GM12865 (cell line): ENCODE measurements at regions not wholly inside any gene's neighbourhood (a gene's known extent, or its start where the extent isn't known, plus 50 kb on each side); places are given as distances from the start of the nearest gene placed in this dataset.
A peak's percentile ranks its signal among the peaks of the same experiment; 100 is the strongest.
"Not testable (repeated sequence)": the region's sequence is repeated elsewhere in the genome, so short reads cannot be mapped to it uniquely, and the experiment has no call there.

Experiments used
- DNase-seq: peaks from one replicate; pipeline ENCODE4 v3.0.0; 2010; ENCODE audit warnings: low read depth
- H3K4me3 ChIP-seq: 2 replicates; pipeline ENCODE4 v1.5.1; 2011; ENCODE audit warnings: mild to moderate bottlenecking, low read depth, low read length, control low read depth
- TF ChIP-seq, protein P1 (sequence below): IDR thresholded peaks from 2 replicates; pipeline ENCODE4 v1.5.1; 2011; ENCODE audit warnings: low read length, control low read depth, low read depth, inconsistent platforms; ENCODE audit not compliant: insufficient read depth; ENCODE audit errors: missing control alignments

DNA sequence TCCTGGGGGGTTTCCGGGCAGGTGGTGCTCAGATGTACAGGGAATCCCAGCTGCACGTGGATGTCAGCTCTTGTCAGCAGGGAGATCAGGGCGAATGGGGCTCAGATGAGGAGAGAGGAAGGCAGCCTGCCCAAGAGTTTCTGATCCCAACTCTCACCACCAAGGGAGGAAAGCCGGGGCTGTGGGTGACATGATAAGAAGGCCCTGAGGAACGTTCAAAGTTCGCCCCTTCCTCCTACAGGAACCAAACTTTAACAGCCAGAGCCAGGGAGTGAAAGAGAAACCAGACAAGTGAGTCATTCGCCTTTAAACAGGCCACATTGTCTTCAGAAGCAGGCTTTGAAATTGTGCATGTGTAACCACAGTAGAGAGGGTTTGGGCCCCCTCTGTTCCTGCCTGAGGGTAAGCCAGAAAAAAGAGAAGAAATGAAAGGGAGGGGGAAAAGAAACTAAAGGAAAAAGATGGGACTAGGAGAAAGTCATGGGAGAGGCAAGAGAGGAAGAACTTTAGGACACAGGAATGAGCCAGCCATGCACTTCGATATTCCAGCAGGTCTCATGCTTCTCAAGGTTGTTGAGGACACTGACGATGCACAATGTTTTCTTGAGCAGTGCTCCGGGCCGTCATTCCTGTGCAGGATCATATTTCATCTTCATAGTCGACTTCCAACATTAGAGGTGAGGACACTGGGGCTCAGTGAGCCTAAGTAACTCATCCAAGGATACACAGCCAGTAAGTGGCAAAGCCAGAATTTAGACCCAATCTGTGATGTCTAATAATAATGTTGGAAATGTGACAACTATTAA, 691.4 kb upstream of the TBX3 start:
- TF ChIP-seq, protein P1, sequence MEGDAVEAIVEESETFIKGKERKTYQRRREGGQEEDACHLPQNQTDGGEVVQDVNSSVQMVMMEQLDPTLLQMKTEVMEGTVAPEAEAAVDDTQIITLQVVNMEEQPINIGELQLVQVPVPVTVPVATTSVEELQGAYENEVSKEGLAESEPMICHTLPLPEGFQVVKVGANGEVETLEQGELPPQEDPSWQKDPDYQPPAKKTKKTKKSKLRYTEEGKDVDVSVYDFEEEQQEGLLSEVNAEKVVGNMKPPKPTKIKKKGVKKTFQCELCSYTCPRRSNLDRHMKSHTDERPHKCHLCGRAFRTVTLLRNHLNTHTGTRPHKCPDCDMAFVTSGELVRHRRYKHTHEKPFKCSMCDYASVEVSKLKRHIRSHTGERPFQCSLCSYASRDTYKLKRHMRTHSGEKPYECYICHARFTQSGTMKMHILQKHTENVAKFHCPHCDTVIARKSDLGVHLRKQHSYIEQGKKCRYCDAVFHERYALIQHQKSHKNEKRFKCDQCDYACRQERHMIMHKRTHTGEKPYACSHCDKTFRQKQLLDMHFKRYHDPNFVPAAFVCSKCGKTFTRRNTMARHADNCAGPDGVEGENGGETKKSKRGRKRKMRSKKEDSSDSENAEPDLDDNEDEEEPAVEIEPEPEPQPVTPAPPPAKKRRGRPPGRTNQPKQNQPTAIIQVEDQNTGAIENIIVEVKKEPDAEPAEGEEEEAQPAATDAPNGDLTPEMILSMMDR: no peak

DNA sequence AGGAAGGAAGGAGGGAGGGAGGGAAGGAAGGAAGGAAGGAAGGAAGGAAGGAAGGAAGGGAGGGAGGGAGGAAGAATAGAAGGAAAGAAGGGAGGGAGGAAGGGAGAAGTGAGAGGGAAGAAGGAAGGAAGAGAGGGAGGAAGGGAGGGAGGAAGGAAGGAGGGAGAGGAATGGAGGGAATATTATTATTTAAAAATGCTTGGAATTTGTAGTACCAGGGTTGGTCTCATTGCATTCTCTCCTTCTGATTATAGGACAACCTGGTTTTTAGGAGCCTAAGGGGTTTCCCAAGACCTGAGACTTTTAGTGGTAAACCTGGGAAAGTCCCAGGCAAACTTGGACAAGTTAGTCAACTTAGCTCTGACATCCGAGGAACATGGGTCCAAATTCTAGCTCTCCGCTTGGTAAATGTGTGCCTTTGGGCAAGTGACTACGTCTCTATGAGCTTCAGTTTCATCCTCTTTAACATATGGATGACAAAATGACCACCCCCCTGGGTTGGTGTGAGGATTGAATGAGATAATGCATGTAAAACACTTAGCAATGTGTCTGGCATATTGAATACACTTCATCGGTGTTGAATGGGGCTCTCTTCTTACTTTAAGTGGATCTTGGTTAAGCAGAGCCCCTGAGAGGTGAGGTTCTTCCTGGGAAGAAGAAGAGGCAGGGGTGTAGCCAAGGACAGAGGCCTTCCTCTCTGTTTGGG, 690.7 kb upstream of the TBX3 start:
- TF ChIP-seq, protein P1: no peak
- peak; percentile 62 for DNase-seq
- peak overlapping the region; percentile 24; the same call in 1 of the 2 replicates for H3K4me3 ChIP-seq

More for the DNA sequence above, 691.4 kb upstream of the TBX3 start:
- peak overlapping the region; percentile 24 for H3K4me3 ChIP-seq
- DNase-seq: peak; percentile 88

DNA sequence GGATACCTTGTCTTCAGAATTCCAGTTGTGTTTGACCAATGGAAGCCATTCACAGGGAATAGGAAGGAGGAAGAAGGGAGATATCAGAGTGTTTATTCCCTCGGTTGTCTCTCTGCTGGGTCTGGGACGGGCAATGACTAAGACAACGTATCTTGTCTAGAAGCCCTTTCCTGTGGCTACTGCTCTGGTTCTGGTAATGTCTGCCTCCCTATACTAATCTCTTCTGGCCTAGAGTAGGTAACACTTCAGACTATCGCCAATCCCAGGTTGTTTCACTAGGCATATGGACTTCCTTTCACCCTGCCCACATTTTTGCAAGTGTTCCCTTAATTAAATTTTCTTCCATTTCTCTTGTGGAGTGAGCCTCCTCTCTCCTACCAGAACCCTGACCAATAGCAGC, 687.7 kb upstream of the TBX3 start:
- TF ChIP-seq, protein P1: no peak
- no peak for DNase-seq
- no peak overlapping the region for H3K4me3 ChIP-seq

DNA sequence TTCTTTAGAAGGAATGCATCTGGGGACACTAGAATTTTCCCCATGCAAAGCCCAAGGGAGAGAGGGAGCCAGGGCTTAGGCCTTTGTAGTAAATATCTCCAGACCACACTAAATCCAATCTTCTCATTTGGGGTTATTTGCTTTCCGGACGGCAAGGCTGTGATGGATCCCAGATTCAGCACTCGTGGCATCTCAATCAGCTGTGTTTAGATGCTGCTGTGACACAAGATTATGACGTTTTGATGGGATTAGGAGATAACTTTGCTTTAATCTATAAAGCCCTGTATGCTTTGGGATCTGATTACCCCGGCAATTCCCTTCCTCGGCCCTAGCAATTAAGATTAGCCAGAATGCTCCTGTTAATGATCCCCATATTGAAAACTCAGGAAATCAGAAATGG, 686.7 kb upstream of the TBX3 start:
- TF ChIP-seq, protein P1: no peak
- H3K4me3 ChIP-seq: no peak overlapping the region
- DNase-seq: no peak

DNA sequence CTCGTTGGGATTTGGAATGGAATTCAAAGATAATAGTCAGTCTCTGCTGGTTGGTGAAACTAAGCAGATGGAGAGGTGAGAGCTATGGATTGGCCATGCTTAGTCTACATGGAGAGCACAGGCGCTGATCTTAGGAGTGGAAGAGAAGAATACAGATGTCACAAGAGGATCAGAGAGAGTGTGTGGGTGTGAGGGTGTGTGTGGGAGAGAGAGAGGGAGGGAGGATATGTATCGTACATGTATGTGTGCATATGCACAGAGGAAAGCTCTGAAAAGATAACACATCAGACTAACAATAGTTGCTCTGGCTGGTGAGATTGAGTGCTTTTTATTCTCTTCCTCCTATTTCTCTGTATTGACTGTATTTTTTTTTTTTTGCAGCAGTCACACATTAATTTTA, 686.2 kb upstream of the TBX3 start:
- DNase-seq: no peak
- TF ChIP-seq, protein P1: no peak
- H3K4me3 ChIP-seq: no peak overlapping the region

DNA sequence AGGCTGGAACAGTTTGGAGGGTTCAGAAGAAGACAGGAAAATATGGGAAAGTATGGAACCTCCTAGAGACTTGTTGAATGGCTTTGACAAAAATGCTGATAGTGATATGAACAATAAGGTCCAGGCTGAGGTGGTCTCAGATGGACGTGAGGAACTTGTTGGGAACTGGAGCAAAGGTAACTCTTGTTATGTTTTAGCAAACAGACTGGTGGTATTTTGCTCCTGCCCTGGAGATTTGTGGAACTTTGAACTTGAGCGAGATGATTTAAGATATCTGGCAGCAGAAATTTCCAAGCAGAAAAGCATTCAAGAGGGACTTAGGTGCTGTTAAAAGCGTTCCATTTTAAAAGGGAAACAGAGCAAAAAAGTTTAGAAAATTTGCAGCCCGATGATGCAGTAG, 682.3 kb upstream of the TBX3 start:
- DNase-seq, H3K4me3 ChIP-seq: not testable (repeated sequence)

DNA sequence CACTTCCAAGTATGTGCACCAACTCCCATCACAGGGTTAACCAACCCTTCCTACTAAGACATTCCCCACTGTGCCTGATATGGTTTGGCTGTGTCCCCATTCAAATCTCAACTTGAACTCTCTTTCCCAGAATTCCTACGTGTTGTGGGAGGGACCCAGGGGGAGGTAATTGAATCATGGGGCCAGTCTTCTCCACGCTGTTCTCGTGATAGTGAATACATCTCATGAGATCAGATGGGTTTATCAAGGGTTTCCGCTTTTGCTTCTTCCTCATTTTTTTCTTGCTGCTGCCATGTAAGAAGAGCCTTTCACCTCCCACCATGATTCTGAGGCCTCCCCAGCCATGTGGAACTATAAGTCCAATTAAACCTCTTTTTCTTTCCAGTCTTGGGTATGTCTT, 681.8 kb upstream of the TBX3 start:
- DNase-seq, H3K4me3 ChIP-seq: not testable (repeated sequence)

DNA sequence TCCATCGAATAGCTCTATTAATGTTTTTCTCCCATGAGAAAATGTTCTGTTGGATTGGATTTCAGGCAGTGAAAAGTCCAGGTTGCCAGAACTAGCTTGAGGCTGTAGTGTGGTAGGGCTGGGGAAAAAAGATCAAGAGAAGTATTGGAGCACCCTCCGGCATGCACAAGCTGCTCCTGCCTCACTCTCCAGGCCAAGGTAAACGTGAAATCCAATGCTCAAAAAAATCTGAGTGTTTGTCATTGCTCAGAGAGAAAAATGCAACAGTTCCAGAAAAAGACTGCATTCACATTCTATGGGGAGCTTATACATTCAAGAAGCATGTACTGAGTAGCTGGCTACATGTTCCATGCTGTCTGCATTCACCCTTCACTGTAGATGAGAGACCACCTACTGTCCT, 680.9 kb upstream of the TBX3 start:
- no peak overlapping the region for H3K4me3 ChIP-seq
- no peak for DNase-seq
- TF ChIP-seq, protein P1: no peak
